Mammary epithelial cell (primary cell): ENCODE measurements at regions not wholly inside any gene's neighbourhood (a gene's known extent, or its start where the extent isn't known, plus 50 kb on each side); places are given as distances from the start of the nearest gene placed in this dataset.

Experiments used
- EZH2 ChIP-seq: IDR thresholded peaks from 2 replicates; pipeline ENCODE4 v1.6.1; 2012; ENCODE audit warnings: low read length, inconsistent platforms, borderline replicate concordance
- TF ChIP-seq, protein P1 (sequence below), 2 donors: IDR thresholded peaks in 1 of 2; conservative IDR thresholded peaks in 1 of 2; 2 replicates each; pipeline ENCODE4 v1.5.1; 2011 to 2012; ENCODE audit warnings: inconsistent platforms in 2 of 2, low read length in 2 of 2, mild to moderate bottlenecking in 2 of 2, control low read depth in 1 of 2, low read depth in 1 of 2; ENCODE audit not compliant: insufficient read depth in 1 of 2; ENCODE audit errors: extremely low read depth in 1 of 2

DNA sequence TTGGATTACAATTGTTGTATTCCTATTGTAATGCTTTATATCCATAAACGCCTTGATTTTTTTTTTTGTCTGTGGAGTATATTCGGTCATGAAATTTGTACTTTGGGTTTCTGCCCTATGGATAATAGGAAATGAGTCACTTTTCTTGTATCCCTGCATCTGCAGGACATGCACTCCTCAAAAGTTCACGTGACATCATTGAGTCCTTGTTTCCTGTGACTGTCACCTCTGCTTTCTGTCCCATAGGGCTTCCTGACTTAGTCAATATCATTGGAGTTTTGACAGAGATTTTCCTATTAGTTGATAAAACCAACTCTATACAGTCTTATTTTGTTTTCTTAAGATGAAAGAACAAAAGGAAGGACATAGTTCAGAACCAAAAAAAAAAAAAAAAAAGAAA, 356.3 kb downstream of the MAT2B start:
- TF ChIP-seq, protein P1, sequence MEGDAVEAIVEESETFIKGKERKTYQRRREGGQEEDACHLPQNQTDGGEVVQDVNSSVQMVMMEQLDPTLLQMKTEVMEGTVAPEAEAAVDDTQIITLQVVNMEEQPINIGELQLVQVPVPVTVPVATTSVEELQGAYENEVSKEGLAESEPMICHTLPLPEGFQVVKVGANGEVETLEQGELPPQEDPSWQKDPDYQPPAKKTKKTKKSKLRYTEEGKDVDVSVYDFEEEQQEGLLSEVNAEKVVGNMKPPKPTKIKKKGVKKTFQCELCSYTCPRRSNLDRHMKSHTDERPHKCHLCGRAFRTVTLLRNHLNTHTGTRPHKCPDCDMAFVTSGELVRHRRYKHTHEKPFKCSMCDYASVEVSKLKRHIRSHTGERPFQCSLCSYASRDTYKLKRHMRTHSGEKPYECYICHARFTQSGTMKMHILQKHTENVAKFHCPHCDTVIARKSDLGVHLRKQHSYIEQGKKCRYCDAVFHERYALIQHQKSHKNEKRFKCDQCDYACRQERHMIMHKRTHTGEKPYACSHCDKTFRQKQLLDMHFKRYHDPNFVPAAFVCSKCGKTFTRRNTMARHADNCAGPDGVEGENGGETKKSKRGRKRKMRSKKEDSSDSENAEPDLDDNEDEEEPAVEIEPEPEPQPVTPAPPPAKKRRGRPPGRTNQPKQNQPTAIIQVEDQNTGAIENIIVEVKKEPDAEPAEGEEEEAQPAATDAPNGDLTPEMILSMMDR (conservative IDR thresholded peaks at IDR 0.05 in 1 of 2, IDR thresholded peaks at IDR 0.05 in 1 of 2; ENCODE audit: extremely low read depth in 1 of 2, insufficient read depth in 1 of 2, low read depth in 1 of 2, low read length in 2 of 2), result no peak
- no peak for TF ChIP-seq EZH2
